NB4 (cell line): ENCODE measurements at regions not wholly inside any gene's neighbourhood (a gene's known extent, or its start where the extent isn't known, plus 50 kb on each side); places are given as distances from the start of the nearest gene placed in this dataset.
A peak's percentile ranks its signal among the peaks of the same experiment; 100 is the strongest.

Experiments
- DNase-seq: peaks from one replicate; pipeline ENCODE4 v3.0.0; 2010; ENCODE audit warnings: low read depth
- H3K4me3 ChIP-seq: one replicate; pipeline ENCODE4 v1.5.1; 2011; ENCODE audit warnings: mild to moderate bottlenecking, low read depth, low read length, moderate library complexity
- MAX ChIP-seq: IDR thresholded peaks from 2 replicates; pipeline ENCODE4 v1.6.1; 2011; ENCODE audit warnings: low read depth, low read length
- MYC ChIP-seq: IDR thresholded peaks from 2 replicates; pipeline ENCODE4 v1.6.1; 2011; ENCODE audit warnings: low read depth, low read length
- POLR2A ChIP-seq: IDR thresholded peaks from 2 replicates; pipeline ENCODE4 v1.6.1; 2011; ENCODE audit warnings: mild to moderate bottlenecking; ENCODE audit not compliant: insufficient read length; ENCODE audit errors: extremely low read depth
- TF ChIP-seq, protein P1 (sequence below): IDR thresholded peaks from one replicate; pipeline ENCODE4 v1.5.1; 2012; ENCODE audit warnings: low read depth, low read length

DNA sequence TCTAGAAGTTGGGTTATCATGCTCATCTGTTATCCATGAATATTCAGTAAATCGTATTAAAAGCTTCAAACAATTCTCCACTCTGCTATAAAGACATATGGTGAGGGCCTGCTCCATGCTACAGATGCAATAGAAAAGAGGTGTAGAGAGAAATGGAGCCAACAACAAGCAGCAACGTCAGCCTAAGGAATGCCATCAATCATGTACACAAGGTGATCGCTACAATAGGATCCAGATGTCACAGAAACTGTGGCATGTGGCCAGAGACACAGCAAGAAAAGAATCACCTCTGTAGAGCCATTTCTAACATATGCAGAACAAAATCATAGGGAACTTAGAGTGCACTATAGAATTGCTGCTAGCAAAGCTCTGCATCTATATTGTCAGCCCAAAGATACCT lies 1188.1 kb downstream of the PCDH7 start:
- TF ChIP-seq POLR2A (no peak), MAX (no peak), MYC (no peak)
- TF ChIP-seq, protein P1, sequence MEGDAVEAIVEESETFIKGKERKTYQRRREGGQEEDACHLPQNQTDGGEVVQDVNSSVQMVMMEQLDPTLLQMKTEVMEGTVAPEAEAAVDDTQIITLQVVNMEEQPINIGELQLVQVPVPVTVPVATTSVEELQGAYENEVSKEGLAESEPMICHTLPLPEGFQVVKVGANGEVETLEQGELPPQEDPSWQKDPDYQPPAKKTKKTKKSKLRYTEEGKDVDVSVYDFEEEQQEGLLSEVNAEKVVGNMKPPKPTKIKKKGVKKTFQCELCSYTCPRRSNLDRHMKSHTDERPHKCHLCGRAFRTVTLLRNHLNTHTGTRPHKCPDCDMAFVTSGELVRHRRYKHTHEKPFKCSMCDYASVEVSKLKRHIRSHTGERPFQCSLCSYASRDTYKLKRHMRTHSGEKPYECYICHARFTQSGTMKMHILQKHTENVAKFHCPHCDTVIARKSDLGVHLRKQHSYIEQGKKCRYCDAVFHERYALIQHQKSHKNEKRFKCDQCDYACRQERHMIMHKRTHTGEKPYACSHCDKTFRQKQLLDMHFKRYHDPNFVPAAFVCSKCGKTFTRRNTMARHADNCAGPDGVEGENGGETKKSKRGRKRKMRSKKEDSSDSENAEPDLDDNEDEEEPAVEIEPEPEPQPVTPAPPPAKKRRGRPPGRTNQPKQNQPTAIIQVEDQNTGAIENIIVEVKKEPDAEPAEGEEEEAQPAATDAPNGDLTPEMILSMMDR: no peak
- no peak for DNase-seq
- H3K4me3 ChIP-seq: no peak overlapping the region

GRCh38 chr4:31917334-31917733 lies 1197.2 kb downstream of the PCDH7 start:
- TF ChIP-seq MYC (no peak), MAX (no peak), POLR2A (no peak)
- TF ChIP-seq, protein P1: no peak
- DNase-seq: no peak
- no peak overlapping the region for H3K4me3 ChIP-seq

DNA sequence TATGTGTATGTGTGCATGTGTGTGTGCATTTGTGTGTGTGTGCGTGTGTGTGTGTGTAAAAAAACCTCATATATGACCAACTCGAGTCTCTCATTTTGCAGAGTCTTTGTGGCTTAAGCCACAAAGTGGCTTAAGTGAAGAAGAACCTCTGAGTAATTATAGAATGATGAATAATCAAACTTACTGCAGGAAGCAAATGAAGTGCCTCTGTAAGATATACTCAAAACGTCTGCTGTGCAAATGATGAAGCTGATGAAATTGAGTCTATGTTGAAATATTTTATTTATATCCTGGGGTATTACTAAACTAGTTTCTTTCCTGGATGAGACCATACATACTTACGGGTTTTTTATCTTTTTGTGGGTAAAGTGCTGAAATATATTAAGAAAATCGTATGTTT lies 1198.7 kb downstream of the PCDH7 start:
- TF ChIP-seq, protein P1: no peak
- TF ChIP-seq MYC: no peak
- TF ChIP-seq POLR2A: no peak
- TF ChIP-seq MAX: no peak
- peak; percentile 61 for DNase-seq
- H3K4me3 ChIP-seq: no peak overlapping the region

- peak; percentile 8 for DNase-seq
- TF ChIP-seq, protein P1: no peak
- no peak for TF ChIP-seq MAX
- no peak for TF ChIP-seq POLR2A
- TF ChIP-seq MYC: no peak
- H3K4me3 ChIP-seq: no peak overlapping the region
Measured at GRCh38 chr4:31923634-31924033, 1203.5 kb downstream of the PCDH7 start.

GRCh38 chr4:31929676-31930345 lies 1209.6 kb downstream of the PCDH7 start:
- H3K4me3 ChIP-seq: no peak overlapping the region
- no peak for DNase-seq
- TF ChIP-seq, protein P1: no peak
- TF ChIP-seq POLR2A (no peak), MAX (no peak), MYC (no peak)

DNA sequence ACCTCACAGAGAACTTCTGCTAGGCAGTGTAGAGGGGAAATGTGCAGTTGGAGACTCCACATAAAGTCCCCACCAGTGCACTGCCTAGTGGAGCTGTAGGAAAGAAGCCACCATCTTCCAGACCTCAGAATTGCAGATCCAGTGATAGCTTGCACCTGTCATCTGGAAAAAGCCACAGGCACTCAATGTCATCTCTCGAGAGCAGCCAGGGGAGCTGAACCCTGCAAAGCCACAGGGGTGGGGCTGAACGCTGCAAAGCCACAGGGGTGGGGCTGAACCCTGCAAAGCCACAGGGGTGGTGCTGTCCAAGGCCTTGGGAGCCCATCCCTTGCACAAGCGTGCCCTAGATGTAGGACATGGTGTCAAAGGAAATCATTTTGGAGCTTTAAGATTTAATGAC lies 1226.3 kb downstream of the PCDH7 start:
- TF ChIP-seq, protein P1: no peak
- TF ChIP-seq MAX (no peak), MYC (no peak)
- no peak overlapping the region for H3K4me3 ChIP-seq
- DNase-seq: no peak
